ENCODE measurements at regions not wholly inside any gene's neighbourhood (a gene's known extent, or its start where the extent isn't known, plus 50 kb on each side); places are given as distances from the start of the nearest gene placed in this dataset.

DNA sequence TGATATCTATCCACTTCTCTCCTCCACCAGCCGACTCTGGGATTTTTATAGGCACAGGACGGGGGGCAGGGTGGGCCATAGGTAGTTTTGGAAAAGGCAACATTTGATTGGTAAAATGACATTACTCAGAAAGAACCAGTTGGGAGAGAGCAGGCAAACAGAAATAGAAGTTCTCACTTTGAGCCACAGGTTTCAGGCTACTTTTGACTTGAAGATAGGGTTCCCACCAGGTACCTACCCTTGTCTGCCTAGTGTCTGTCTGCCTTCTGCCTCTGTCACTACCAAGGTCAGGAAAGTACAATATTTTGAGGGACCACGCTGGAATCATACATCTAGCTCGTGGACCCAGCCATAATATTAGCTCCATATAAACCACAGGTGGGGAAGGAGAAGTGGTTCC, 412.9 kb upstream of the GRM7 start:
- WGBS, 2 donors, result 73 to 82% methylated on average over 4 of the region's 4 CpGs
- Histone ChIP-seq H3K4me3 (no peak overlapping the region), H3K9me3 (no peaks in the 10 kb centered on the region), H3K36me3 (no peaks in the 10 kb centered on the region), H3K27ac (no peak overlapping the region), H3K27me3 (no peaks in the 10 kb centered on the region), H3K4me1 (no peaks in the 10 kb centered on the region)
- ATAC-seq (no peak), DNase-seq (no peak)
- intact Hi-C loops (cut with DNase I), result no loop called here
- no peak for TF ChIP-seq CTCF (IDR thresholded peaks at IDR 0.05)

DNA sequence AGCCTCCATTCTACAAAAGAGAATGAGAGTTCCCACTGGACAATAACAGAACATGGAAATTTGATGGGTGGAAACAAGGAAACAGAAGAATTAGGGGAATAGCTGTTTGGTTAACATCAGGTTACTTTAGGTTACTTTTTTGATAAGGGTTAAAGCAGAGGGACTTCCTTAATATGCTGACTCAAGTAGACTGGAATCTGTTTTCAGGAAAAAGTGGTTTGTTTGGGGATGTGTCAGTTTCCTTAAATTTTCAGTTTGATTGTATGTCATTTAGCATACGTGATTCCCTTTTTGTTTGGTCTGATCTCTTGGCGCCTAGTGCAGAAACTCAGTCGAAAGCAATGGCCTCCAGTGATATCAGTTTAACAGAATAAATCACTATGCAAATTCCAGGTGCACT, 411.8 kb upstream of the GRM7 start:
- H3K4me3 ChIP-seq, result no peak overlapping the region

GRCh38 chr3:6452974-6453373, 407.9 kb upstream of the GRM7 start:
- intact Hi-C loops (cut with DNase I), result no loop called here
- Histone ChIP-seq H3K4me3 (no peak overlapping the region), H3K27ac (no peak overlapping the region), H3K9me3 (no peaks in the 10 kb centered on the region), H3K36me3 (no peaks in the 10 kb centered on the region), H3K4me1 (no peaks in the 10 kb centered on the region), H3K27me3 (no peaks in the 10 kb centered on the region)
- WGBS, 2 donors, result 68 to 73% methylated on average over 1 of the region's 1 CpG
- TF ChIP-seq CTCF (IDR thresholded peaks at IDR 0.05), result no peak
- ATAC-seq (no peak), DNase-seq (no peak)

More for the DNA sequence above, 411.8 kb upstream of the GRM7 start:
- Histone ChIP-seq H3K27me3 (no peaks in the 10 kb centered on the region), H3K9me3 (no peaks in the 10 kb centered on the region), H3K27ac (no peak overlapping the region), H3K4me1 (no peaks in the 10 kb centered on the region), H3K36me3 (no peaks in the 10 kb centered on the region)
- no peak for DNase-seq
- intact Hi-C loops (cut with DNase I), result no loop called here
- 60 to 71% methylated on average over 3 of the region's 3 CpGs for WGBS, 2 donors
- ATAC-seq, result no peak
- no peak for TF ChIP-seq CTCF (IDR thresholded peaks at IDR 0.05)

DNA sequence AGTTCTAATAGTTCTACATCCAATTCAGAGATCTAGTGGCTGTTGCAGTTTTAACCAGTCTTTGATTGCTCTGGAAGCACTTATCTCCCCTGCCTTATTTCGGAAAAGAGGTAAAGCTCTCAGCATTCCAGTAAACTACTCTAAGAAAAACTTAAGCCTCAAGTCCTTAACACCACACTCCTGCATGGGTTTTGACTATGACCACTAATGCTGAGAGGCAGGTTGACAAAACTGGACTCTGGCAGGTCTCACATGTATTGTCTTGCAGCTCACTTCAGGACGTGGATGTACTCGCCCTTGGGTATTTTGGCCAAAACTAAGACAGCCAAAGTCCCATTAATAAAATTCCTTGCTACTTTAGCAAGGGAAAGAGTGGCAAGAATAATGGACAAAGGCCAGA, 405.9 kb upstream of the GRM7 start:
- TF ChIP-seq CTCF (IDR thresholded peaks at IDR 0.05), result no peak
- no peaks in the 10 kb centered on the region for H3K27me3 ChIP-seq
- ATAC-seq (no peak), DNase-seq (no peak)
- no peaks in the 10 kb centered on the region for H3K4me1 ChIP-seq
- peaks cover 0 to under 1% (median 0%) of the 10 kb centered on the region in 11 donors for H3K9me3 ChIP-seq
- H3K4me3 ChIP-seq, result no peak overlapping the region
- 59 to 85% methylated on average over 3 of the region's 3 CpGs for WGBS, 2 donors
- no peaks in the 10 kb centered on the region for H3K36me3 ChIP-seq
- intact Hi-C loops (cut with DNase I), result no loop called here
- H3K27ac ChIP-seq, result no peak overlapping the region

GRCh38 chr3:6467186-6467585, 393.7 kb upstream of the GRM7 start:
- DNase-seq (no peak), ATAC-seq (no peak)
- Histone ChIP-seq H3K4me3 (no peak overlapping the region), H3K27me3 (no peaks in the 10 kb centered on the region), H3K4me1 (no peaks in the 10 kb centered on the region), H3K9me3 (peaks cover 0 to 13% (median 0%) of the 10 kb centered on the region in 11 donors), H3K36me3 (no peaks in the 10 kb centered on the region), H3K27ac (no peak overlapping the region)
- TF ChIP-seq CTCF (IDR thresholded peaks at IDR 0.05), result no peak
- intact Hi-C loops (cut with DNase I), result no loop called here

Data from heart right ventricle (tissue), 16 donors.